K562 (cell line): ENCODE measurements at regions not wholly inside any gene's neighbourhood (a gene's known extent, or its start where the extent isn't known, plus 50 kb on each side); places are given as distances from the start of the nearest gene placed in this dataset.

Source experiments
- ATAC-seq: fragments of 200-7000 bp; cut with Tn5 transposase; 3 replicates; pipeline ENCODE4 v1.9.1; 2020; ENCODE audit warnings: moderate library complexity
- BruUV-seq: library from RNA; stranded (reverse); fragments of 400-500 nt; replicated peaks from 2 replicates; lab custom pipeline; 2021; lab: Mats Ljungman, UMichigan
- CTCF ChIA-PET: fragments of 300-600 bp; formaldehyde crosslinking; extraction: SDS; loops from one replicate; lab custom pipeline; 2021; ENCODE audit warnings: low intra/inter-chr PET ratio; lab: Yijun Ruan, JAX
- POLR2A ChIA-PET: fragments of 300-600, 350-650 bp; sonication (Branson Sonifier 250); formaldehyde crosslinking; extraction: SDS; loops from one replicate; lab custom pipeline; 2021; ENCODE audit warnings: antibody characterized with exemption, inconsistent platforms; lab: Yijun Ruan, JAX
- DNase-seq, 4 experiments: peaks; one replicate each; pipeline versions ENCODE4 v3.0.0 to v3.0.0-alpha.2; 2011 to 2018; ENCODE audit warnings: low spot score in 3 of 4, mixed read lengths in 3 of 4; ENCODE audit errors: extremely low read depth in 1 of 4
- FAIRE-seq: peaks from 2 replicates; lab custom pipeline; 2011; peaks lifted over from hg19 to GRCh38; lab: Jason Lieb, UNC
- H2AFZ ChIP-seq: 2 replicates; pipeline ENCODE4 v1.6.0; 2011; ENCODE audit warnings: low read depth, low read length, control low read depth, inconsistent platforms
- H3K27ac ChIP-seq: fragments of 200-600 bp; 3 replicates; pipeline ENCODE4 v1.8.0; 2011; ENCODE audit warnings: low read depth, mild to moderate bottlenecking, control low read depth, inconsistent platforms, low read length, moderate library complexity, mixed read lengths; ENCODE audit errors: extremely low read depth
- H3K27me3 ChIP-seq, 2 experiments: fragments of 300-600 bp in 1 of 2; 2 replicates in 1 of 2; 3 replicates in 1 of 2; pipeline versions ENCODE4 v1.6.0 to v1.8.0; 2011; ENCODE audit warnings: inconsistent platforms in 2 of 2, low read length in 2 of 2, mild to moderate bottlenecking in 1 of 2, mixed read lengths in 1 of 2, moderate library complexity in 1 of 2; ENCODE audit not compliant: control insufficient read depth in 2 of 2, insufficient read depth in 2 of 2
- H3K36me3 ChIP-seq: fragments of 300-600 bp; 3 replicates; pipeline ENCODE4 v1.8.0; 2011; ENCODE audit warnings: mild to moderate bottlenecking, low read length, inconsistent platforms; ENCODE audit not compliant: control insufficient read depth, insufficient read depth
- H3K4me1 ChIP-seq, 2 experiments: fragments of 200-600 bp in 1 of 2; replicated peaks in 1 of 2; 2 replicates in 1 of 2; 3 replicates in 1 of 2; pipeline versions ENCODE4 v1.5.1 to v1.8.0; 2011; ENCODE audit warnings: inconsistent platforms in 2 of 2, low read length in 2 of 2, mild to moderate bottlenecking in 1 of 2, mixed read lengths in 1 of 2, moderate library complexity in 1 of 2; ENCODE audit not compliant: control insufficient read depth in 2 of 2, insufficient read depth in 2 of 2
- H3K4me2 ChIP-seq: 2 replicates; pipeline ENCODE4 v1.6.1; 2011; ENCODE audit warnings: low read length, control low read depth, inconsistent platforms, mixed read lengths; ENCODE audit not compliant: insufficient read depth
- H3K4me3 ChIP-seq: fragments of 200-600 bp; sonication (generic), shearing (Covaris generic); 2 replicates; pipeline ENCODE4 v1.5.1; 2016; ENCODE audit warnings: control low read depth, inconsistent platforms
- H3K79me2 ChIP-seq: fragments of 200-600 bp; 3 replicates; pipeline ENCODE4 v1.8.0; 2011; ENCODE audit warnings: low read length, inconsistent platforms; ENCODE audit not compliant: control insufficient read depth, insufficient read depth
- H3K9ac ChIP-seq, 2 experiments: 2 replicates each; pipeline versions ENCODE4 v1.6.0 to v1.6.1; 2011; ENCODE audit warnings: low read depth in 2 of 2, low read length in 2 of 2, control low read depth in 1 of 2, inconsistent platforms in 1 of 2, mild to moderate bottlenecking in 1 of 2, mixed read lengths in 1 of 2; ENCODE audit not compliant: insufficient read depth in 1 of 2
- H3K9me1 ChIP-seq: one replicate; pipeline ENCODE4 v1.6.0; 2011; ENCODE audit warnings: inconsistent platforms, mild to moderate bottlenecking, low read length, moderate library complexity; ENCODE audit not compliant: control insufficient read depth, insufficient read depth
- H3K9me3 ChIP-seq: replicated peaks from 2 replicates; pipeline ENCODE4 v1.5.1; 2011; ENCODE audit warnings: low read depth, low read length, inconsistent platforms; ENCODE audit not compliant: control insufficient read depth, insufficient read depth
- H4K20me1 ChIP-seq: replicated peaks from 2 replicates; pipeline ENCODE4 v1.6.1; 2011; ENCODE audit warnings: low read length, inconsistent platforms, mixed read lengths; ENCODE audit not compliant: control insufficient read depth, insufficient read depth
- MLLT1 ChIP-seq, 2 experiments: fragments of 450-650 bp; IDR thresholded peaks; 2 replicates each; pipeline ENCODE4 v1.6.1; 2016
- ZNF174 ChIP-seq: fragments of 250-450 bp; sonication (Bioruptor Pico); IDR thresholded peaks from 2 replicates; pipeline ENCODE4 v1.4.0; 2020; ENCODE audit warnings: mild to moderate bottlenecking
- WGBS: fragments of 100-300 bp; shearing (Covaris generic); methylation state at CpG from one replicate; pipeline ENCODE4 v1.1.6; 2016; ENCODE audit warnings: low coverage, mixed read lengths; ENCODE audit not compliant: insufficient coverage; ENCODE audit errors: missing lambda C conversion rate; 5-methylcytosine and 5-hydroxymethylcytosine counted together
- in situ Hi-C: fragments of 300-500 bp; cut with MboI; formaldehyde crosslinking; loops from 4 replicates; pipeline ENCODE4 v1.15.0; 2018; ENCODE audit warnings: inconsistent platforms, mixed read lengths
- intact Hi-C: fragments of 100-400 bp; cut with micrococcal nuclease; formaldehyde crosslinking; loops from 2 replicates; pipeline ENCODE4 v1.14.2; 2022
- TF ChIP-seq, protein P1 (sequence below): fragments of 450-650 bp; formaldehyde crosslinking; IDR thresholded peaks from 2 replicates; pipeline ENCODE4 v1.4.0; 2020; ENCODE audit warnings: mild to moderate bottlenecking, moderate library complexity

DNA sequence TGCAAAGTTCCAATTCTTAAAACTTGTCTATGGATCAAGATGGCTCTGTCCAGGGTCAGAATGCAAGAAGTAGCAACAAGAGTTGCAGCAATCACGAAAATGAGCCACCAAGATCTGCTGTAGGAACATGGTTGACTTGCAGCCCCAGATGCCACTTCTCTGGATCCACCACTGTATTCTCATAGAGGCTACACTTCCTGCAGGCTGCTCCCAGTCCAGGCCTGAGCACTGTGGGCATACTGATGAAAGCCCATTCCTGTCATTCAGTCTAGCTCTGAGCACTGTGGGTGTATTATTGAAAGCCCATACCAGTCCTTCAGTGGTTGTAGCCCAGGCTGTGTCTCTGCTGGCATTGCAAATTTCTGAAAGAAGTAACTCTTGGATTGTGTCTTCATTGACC is 213.9 kb upstream of the AGAP1 start (continued):
- TF ChIP-seq, protein P1, sequence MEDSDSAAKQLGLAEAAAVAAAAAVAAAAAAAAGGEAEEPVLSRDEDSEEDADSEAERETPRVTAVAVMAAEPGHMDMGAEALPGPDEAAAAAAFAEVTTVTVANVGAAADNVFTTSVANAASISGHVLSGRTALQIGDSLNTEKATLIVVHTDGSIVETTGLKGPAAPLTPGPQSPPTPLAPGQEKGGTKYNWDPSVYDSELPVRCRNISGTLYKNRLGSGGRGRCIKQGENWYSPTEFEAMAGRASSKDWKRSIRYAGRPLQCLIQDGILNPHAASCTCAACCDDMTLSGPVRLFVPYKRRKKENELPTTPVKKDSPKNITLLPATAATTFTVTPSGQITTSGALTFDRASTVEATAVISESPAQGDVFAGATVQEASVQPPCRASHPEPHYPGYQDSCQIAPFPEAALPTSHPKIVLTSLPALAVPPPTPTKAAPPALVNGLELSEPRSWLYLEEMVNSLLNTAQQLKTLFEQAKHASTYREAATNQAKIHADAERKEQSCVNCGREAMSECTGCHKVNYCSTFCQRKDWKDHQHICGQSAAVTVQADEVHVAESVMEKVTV (CRISPR knock-in tag), result no peak

DNA sequence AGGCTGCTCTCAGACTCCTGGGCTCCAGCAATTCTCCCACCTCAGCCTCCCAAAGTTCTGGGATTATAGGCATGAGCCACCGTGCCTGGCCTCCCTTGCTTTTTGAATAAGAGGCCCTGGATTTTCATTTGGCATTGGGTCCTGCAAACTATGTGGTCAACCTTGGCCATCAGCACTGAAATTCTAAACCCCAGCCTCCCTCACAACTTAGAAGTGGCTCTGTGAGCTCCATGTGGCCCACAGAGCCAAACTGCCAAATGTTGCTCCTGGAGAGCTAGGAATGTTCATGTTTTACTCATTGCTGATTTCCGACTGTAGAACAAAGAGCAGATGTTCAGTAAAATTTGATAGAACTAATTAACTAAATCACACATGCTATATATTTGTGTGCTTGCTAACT is 210.6 kb upstream of the AGAP1 start:
- Histone ChIP-seq H3K27me3 (no peaks in the 10 kb centered on the region; a peak in 2 of 5 replicates), H3K4me3 (no peak overlapping the region), H2AFZ (no peak overlapping the region), H3K9ac (no peak overlapping the region), H4K20me1 (no peaks in the 10 kb centered on the region), H3K27ac (no peak overlapping the region), H3K9me3 (no peaks in the 10 kb centered on the region), H3K4me1 (no peaks in the 10 kb centered on the region), H3K4me2 (no peak overlapping the region), H3K9me1 (no peaks in the 10 kb centered on the region), H3K79me2 (no peaks in the 10 kb centered on the region), H3K36me3 (no peaks in the 10 kb centered on the region)
- in situ Hi-C loops, result no loop called here
- POLR2A ChIA-PET, result interaction anchor here (0.6 kb wide), 1 partner anchor 451 kb away, joined by 3 read pairs; no protein-coding TSS in a partner anchor
- TF ChIP-seq MLLT1 (IDR thresholded peaks at IDR 0.05), result no peak
- no peak for TF ChIP-seq ZNF174 (CRISPR knock-in tag)
- ATAC-seq, result no peak
- no peak for DNase-seq
- intact Hi-C loops, result no loop called here
- WGBS, result 0% methylated on average over 1 of the region's 2 CpGs
- no peak for FAIRE-seq
- BruUV-seq, result no TSS peak
- CTCF ChIA-PET, result no interaction called here
